ENCODE measurements at regions not wholly inside any gene's neighbourhood (a gene's known extent, or its start where the extent isn't known, plus 50 kb on each side); places are given as distances from the start of the nearest gene placed in this dataset.

- no peak for TF ChIP-seq EZH2 (IDR thresholded peaks at IDR 0.05; ENCODE audit: low read length, missing control alignments)
- TF ChIP-seq, protein P1, sequence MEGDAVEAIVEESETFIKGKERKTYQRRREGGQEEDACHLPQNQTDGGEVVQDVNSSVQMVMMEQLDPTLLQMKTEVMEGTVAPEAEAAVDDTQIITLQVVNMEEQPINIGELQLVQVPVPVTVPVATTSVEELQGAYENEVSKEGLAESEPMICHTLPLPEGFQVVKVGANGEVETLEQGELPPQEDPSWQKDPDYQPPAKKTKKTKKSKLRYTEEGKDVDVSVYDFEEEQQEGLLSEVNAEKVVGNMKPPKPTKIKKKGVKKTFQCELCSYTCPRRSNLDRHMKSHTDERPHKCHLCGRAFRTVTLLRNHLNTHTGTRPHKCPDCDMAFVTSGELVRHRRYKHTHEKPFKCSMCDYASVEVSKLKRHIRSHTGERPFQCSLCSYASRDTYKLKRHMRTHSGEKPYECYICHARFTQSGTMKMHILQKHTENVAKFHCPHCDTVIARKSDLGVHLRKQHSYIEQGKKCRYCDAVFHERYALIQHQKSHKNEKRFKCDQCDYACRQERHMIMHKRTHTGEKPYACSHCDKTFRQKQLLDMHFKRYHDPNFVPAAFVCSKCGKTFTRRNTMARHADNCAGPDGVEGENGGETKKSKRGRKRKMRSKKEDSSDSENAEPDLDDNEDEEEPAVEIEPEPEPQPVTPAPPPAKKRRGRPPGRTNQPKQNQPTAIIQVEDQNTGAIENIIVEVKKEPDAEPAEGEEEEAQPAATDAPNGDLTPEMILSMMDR (conservative IDR thresholded peaks at IDR 0.05 in 1 of 2, IDR thresholded peaks at IDR 0.05 in 1 of 2; ENCODE audit: low read depth in 1 of 2, low read length in 2 of 2), result no peak
- no peaks in the 10 kb centered on the region for H3K79me2 ChIP-seq (ENCODE audit: control insufficient read depth, insufficient read depth, low read length)
- H3K4me3 ChIP-seq (replicated peaks in 1 of 4; ENCODE audit: control extremely low read depth in 1 of 4, insufficient read depth in 1 of 4, low read depth in 3 of 4, low read length in 4 of 4), result no peak overlapping the region
- H3K36me3 ChIP-seq (ENCODE audit: control insufficient read depth, insufficient read depth, low read length), result no peaks in the 10 kb centered on the region
- no peaks in the 10 kb centered on the region for H3K4me1 ChIP-seq (ENCODE audit: control insufficient read depth, extremely low read depth, insufficient read depth, low read length)
- H3K9ac ChIP-seq (ENCODE audit: insufficient read depth, low read length), result no peak overlapping the region
- H3K27me3 ChIP-seq (ENCODE audit: control insufficient read depth, insufficient read depth, low read length), result no peaks in the 10 kb centered on the region
- H3K4me2 ChIP-seq (ENCODE audit: extremely low read depth, insufficient read depth, low read length), result no peak overlapping the region
- DNase-seq (ENCODE audit: low read depth in 2 of 2), result no peak
- no peaks in the 10 kb centered on the region for H3K9me3 ChIP-seq (ENCODE audit: control insufficient read depth, insufficient read depth, low read depth, low read length)
- no peaks in the 10 kb centered on the region for H4K20me1 ChIP-seq (ENCODE audit: control insufficient read depth, extremely low read depth, insufficient read depth, low read length)
- H3K27ac ChIP-seq (ENCODE audit: insufficient read depth, low read length), result no peak overlapping the region
- H2AFZ ChIP-seq (ENCODE audit: low read length), result no peak overlapping the region
Measured at GRCh38 chr4:185071236-185071811, 53.0 kb downstream of the HELT start.

GRCh38 chr4:185079271-185079905 lies 61.1 kb downstream of the HELT start:
- no peaks in the 10 kb centered on the region for H3K9me3 ChIP-seq (ENCODE audit: control insufficient read depth, insufficient read depth, low read depth, low read length)
- no peak overlapping the region for H3K4me2 ChIP-seq (ENCODE audit: extremely low read depth, insufficient read depth, low read length)
- no peak overlapping the region for H3K27ac ChIP-seq (ENCODE audit: insufficient read depth, low read length)
- DNase-seq (ENCODE audit: low read depth in 2 of 2), result no peak
- TF ChIP-seq, protein P1 (conservative IDR thresholded peaks at IDR 0.05 in 1 of 2, IDR thresholded peaks at IDR 0.05 in 1 of 2; ENCODE audit: low read depth in 1 of 2, low read length in 2 of 2), result no peak
- TF ChIP-seq EZH2 (IDR thresholded peaks at IDR 0.05; ENCODE audit: low read length, missing control alignments), result no peak
- H3K27me3 ChIP-seq (ENCODE audit: control insufficient read depth, insufficient read depth, low read length), result no peaks in the 10 kb centered on the region
- H3K36me3 ChIP-seq (ENCODE audit: control insufficient read depth, insufficient read depth, low read length), result no peaks in the 10 kb centered on the region
- no peaks in the 10 kb centered on the region for H3K79me2 ChIP-seq (ENCODE audit: control insufficient read depth, insufficient read depth, low read length)
- peaks cover 3% of the 10 kb centered on the region for H4K20me1 ChIP-seq (ENCODE audit: control insufficient read depth, extremely low read depth, insufficient read depth, low read length)
- no peak overlapping the region for H3K9ac ChIP-seq (ENCODE audit: insufficient read depth, low read length)
- no peaks in the 10 kb centered on the region for H3K4me1 ChIP-seq (ENCODE audit: control insufficient read depth, extremely low read depth, insufficient read depth, low read length)
- no peak overlapping the region for H2AFZ ChIP-seq (ENCODE audit: low read length)
- no peak overlapping the region for H3K4me3 ChIP-seq (replicated peaks in 1 of 4; ENCODE audit: control extremely low read depth in 1 of 4, insufficient read depth in 1 of 4, low read depth in 3 of 4, low read length in 4 of 4)

DNA sequence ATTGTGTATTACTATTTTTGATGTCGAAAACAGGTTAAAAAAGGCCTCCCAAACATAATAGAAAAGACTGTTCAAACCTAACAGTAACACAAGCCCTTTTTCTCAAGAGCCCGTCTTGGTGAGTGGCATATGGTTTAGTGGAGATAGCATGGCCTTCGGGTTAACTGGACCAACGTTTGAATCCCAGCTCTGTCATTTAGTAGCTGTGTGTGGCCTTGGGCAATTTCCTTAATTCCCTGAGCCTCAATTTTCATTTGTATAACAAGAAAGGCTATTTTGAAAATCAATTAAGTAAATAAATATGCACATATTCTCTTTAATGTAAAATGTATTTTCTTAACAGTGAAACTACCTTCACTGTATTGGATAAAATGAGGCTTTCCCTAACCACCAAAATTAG lies 62.3 kb downstream of the HELT start:
- H3K4me2 ChIP-seq (ENCODE audit: extremely low read depth, insufficient read depth, low read length), result no peak overlapping the region
- H3K4me1 ChIP-seq (ENCODE audit: control insufficient read depth, extremely low read depth, insufficient read depth, low read length), result no peaks in the 10 kb centered on the region
- H2AFZ ChIP-seq (ENCODE audit: low read length), result no peak overlapping the region
- H3K4me3 ChIP-seq (replicated peaks in 1 of 4; ENCODE audit: control extremely low read depth in 1 of 4, insufficient read depth in 1 of 4, low read depth in 3 of 4, low read length in 4 of 4), result no peak overlapping the region
- no peaks in the 10 kb centered on the region for H3K27me3 ChIP-seq (ENCODE audit: control insufficient read depth, insufficient read depth, low read length)
- no peaks in the 10 kb centered on the region for H3K9me3 ChIP-seq (ENCODE audit: control insufficient read depth, insufficient read depth, low read depth, low read length)
- H4K20me1 ChIP-seq (ENCODE audit: control insufficient read depth, extremely low read depth, insufficient read depth, low read length), result peaks cover 3% of the 10 kb centered on the region
- DNase-seq (ENCODE audit: low read depth in 2 of 2), result no peak
- no peaks in the 10 kb centered on the region for H3K79me2 ChIP-seq (ENCODE audit: control insufficient read depth, insufficient read depth, low read length)
- H3K9ac ChIP-seq (ENCODE audit: insufficient read depth, low read length), result no peak overlapping the region
- TF ChIP-seq, protein P1 (conservative IDR thresholded peaks at IDR 0.05 in 1 of 2, IDR thresholded peaks at IDR 0.05 in 1 of 2; ENCODE audit: low read depth in 1 of 2, low read length in 2 of 2), result no peak
- no peak for TF ChIP-seq EZH2 (IDR thresholded peaks at IDR 0.05; ENCODE audit: low read length, missing control alignments)
- H3K36me3 ChIP-seq (ENCODE audit: control insufficient read depth, insufficient read depth, low read length), result no peaks in the 10 kb centered on the region
- H3K27ac ChIP-seq (ENCODE audit: insufficient read depth, low read length), result no peak overlapping the region
